ENCODE measurements at regions not wholly inside any gene's neighbourhood (a gene's known extent, or its start where the extent isn't known, plus 50 kb on each side); places are given as distances from the start of the nearest gene placed in this dataset.

DNA sequence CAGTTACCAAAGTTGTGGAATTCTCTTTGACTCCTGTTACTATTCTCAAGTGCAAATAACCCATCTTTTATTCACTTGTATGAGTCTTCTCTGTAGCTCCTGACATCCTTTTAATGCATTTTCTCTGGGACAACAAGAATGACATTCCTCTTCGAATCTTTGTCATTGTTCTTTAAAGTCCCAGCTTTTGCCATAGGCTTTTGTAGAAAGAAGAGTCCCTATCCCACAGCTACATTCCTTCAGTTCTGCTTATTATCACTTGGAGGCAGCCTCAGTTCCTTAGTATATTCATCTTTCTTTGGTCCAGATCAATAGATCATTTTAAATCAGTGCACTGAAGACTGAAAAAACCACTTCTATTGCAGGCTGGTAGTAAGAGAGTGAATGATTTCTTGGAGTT is 560.2 kb downstream of the DACH1 start:
- TF ChIP-seq CTCF (IDR thresholded peaks at IDR 0.05) (no peak), POLR2A (IDR thresholded peaks at IDR 0.05) (no peak)
